ENCODE measurements at regions not wholly inside any gene's neighbourhood (a gene's known extent, or its start where the extent isn't known, plus 50 kb on each side); places are given as distances from the start of the nearest gene placed in this dataset.

DNA sequence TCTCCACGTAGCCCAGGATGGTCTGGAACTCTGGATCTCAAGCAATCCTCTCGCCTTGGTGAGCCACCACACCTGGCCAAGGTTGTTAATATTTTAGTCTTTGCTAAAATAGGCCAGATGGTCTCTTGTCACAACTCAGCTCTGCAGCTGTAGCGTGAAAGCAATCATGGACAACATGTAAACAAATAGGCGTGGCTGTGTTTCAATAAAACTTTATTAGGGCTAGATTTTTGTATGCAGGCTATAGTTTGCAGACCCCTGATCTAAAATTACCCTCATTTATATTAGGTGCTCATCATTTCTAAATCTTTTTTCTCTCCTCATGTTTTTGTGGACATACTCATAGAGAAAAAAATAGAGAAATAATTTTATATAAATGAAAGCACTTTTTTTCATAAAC is 72.1 kb upstream of the SLC28A3 start:
- no peak overlapping the region for H3K4me2 ChIP-seq
- no peaks in the 10 kb centered on the region for H3K4me1 ChIP-seq
- 25% methylated on average over 4 of the region's 4 CpGs for WGBS (ENCODE audit: missing lambda C conversion rate)
- DNase-seq (ENCODE audit: low read depth in 1 of 2, low spot score in 1 of 2): no peak
- no peak for ATAC-seq
- ChIA-PET CTCF (interaction anchor here (2.7 kb wide), 1 partner anchor 16 kb away, joined by 9 read pairs; no protein-coding TSS in a partner anchor), POLR2A (no interaction called here)
- no peak overlapping the region for H3K27ac ChIP-seq
- FAIRE-seq: no peak
- no peak overlapping the region for H3K4me3 ChIP-seq
- H3K9me3 ChIP-seq: no peaks in the 10 kb centered on the region
- TF ChIP-seq JUNB (IDR thresholded peaks at IDR 0.05): no peak
- no peak for TF ChIP-seq CBX2 (IDR thresholded peaks at IDR 0.05; ENCODE audit: borderline replicate concordance, low read depth)
- TF ChIP-seq HOXB5 (CRISPR knock-in tag; IDR thresholded peaks at IDR 0.05): no peak
- TF ChIP-seq CBX8 (IDR thresholded peaks at IDR 0.05): no peak
- TF ChIP-seq PHF8 (IDR thresholded peaks at IDR 0.05; ENCODE audit: borderline replicate concordance, low read depth): no peak
- TF ChIP-seq RCOR1 (IDR thresholded peaks at IDR 0.05; ENCODE audit: low read depth, low read length): no peak
- TF ChIP-seq, protein P1, sequence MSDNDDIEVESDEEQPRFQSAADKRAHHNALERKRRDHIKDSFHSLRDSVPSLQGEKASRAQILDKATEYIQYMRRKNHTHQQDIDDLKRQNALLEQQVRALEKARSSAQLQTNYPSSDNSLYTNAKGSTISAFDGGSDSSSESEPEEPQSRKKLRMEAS (IDR thresholded peaks at IDR 0.05): no peak
- TF ChIP-seq CHD4 (IDR thresholded peaks at IDR 0.05; ENCODE audit: borderline replicate concordance): no peak
- no peak for TF ChIP-seq POLR2AphosphoS2 (conservative IDR thresholded peaks at IDR 0.05; ENCODE audit: low read length)
- no peak for TF ChIP-seq EHF (CRISPR knock-in tag; IDR thresholded peaks at IDR 0.05)
- TF ChIP-seq FOXS1 (CRISPR knock-in tag; IDR thresholded peaks at IDR 0.05): no peak
- TF ChIP-seq, protein P2, sequence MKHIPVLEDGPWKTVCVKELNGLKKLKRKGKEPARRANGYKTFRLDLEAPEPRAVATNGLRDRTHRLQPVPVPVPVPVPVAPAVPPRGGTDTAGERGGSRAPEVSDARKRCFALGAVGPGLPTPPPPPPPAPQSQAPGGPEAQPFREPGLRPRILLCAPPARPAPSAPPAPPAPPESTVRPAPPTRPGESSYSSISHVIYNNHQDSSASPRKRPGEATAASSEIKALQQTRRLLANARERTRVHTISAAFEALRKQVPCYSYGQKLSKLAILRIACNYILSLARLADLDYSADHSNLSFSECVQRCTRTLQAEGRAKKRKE (CRISPR knock-in tag; IDR thresholded peaks at IDR 0.05; ENCODE audit: low read depth): no peak
- no peak for TF ChIP-seq HEYL (CRISPR knock-in tag; IDR thresholded peaks at IDR 0.05)
- TF ChIP-seq HOXB13 (CRISPR knock-in tag; IDR thresholded peaks at IDR 0.05; ENCODE audit: low read depth): no peak

DNA sequence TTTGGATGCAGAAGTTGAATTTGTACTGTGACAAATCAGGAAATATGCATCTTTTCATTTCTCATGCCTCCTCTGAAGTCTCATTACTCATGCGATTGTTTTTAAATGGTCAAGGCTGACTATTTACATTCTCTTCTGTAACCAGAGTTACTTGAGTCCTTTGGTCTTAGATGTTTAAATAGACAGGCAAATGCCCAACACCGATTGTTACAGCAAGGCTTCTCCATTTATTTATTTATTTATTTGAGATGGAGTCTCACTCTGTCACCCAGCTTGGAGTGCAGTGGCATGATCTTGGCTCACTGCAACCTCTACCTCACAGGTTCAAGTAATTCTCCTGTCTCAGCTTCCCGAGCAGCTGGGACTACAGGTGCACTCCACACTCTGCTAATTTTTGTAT is 72.7 kb upstream of the SLC28A3 start:
- ATAC-seq (no peak), FAIRE-seq (no peak), DNase-seq (ENCODE audit: low read depth in 1 of 2, low spot score in 1 of 2) (no peak)
- Histone ChIP-seq H3K4me3 (no peak overlapping the region), H3K9me3 (no peaks in the 10 kb centered on the region), H3K27ac (no peak overlapping the region), H3K4me2 (no peak overlapping the region), H3K4me1 (no peaks in the 10 kb centered on the region)
- no peak for TF ChIP-seq HOXA7 (CRISPR knock-in tag; IDR thresholded peaks at IDR 0.05)
- TF ChIP-seq MAFK (IDR thresholded peaks at IDR 0.05; ENCODE audit: partially characterized antibody): no peak
- TF ChIP-seq, protein P3, sequence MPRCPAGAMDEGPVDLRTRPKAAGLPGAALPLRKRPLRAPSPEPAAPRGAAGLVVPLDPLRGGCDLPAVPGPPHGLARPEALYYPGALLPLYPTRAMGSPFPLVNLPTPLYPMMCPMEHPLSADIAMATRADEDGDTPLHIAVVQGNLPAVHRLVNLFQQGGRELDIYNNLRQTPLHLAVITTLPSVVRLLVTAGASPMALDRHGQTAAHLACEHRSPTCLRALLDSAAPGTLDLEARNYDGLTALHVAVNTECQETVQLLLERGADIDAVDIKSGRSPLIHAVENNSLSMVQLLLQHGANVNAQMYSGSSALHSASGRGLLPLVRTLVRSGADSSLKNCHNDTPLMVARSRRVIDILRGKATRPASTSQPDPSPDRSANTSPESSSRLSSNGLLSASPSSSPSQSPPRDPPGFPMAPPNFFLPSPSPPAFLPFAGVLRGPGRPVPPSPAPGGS (IDR thresholded peaks at IDR 0.05): no peak
- TF ChIP-seq, protein P4, sequence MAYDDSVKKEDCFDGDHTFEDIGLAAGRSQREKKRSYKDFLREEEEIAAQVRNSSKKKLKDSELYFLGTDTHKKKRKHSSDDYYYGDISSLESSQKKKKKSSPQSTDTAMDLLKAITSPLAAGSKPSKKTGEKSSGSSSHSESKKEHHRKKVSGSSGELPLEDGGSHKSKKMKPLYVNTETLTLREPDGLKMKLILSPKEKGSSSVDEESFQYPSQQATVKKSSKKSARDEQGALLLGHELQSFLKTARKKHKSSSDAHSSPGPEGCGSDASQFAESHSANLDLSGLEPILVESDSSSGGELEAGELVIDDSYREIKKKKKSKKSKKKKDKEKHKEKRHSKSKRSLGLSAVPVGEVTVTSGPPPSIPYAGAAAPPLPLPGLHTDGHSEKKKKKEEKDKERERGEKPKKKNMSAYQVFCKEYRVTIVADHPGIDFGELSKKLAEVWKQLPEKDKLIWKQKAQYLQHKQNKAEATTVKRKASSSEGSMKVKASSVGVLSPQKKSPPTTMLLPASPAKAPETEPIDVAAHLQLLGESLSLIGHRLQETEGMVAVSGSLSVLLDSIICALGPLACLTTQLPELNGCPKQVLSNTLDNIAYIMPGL (CRISPR knock-in tag; IDR thresholded peaks at IDR 0.05; ENCODE audit: borderline replicate concordance): no peak
- no peak for TF ChIP-seq FOXS1 (CRISPR knock-in tag; IDR thresholded peaks at IDR 0.05)
- TF ChIP-seq JUN (IDR thresholded peaks at IDR 0.05): no peak
- no peak for TF ChIP-seq EHF (CRISPR knock-in tag; IDR thresholded peaks at IDR 0.05)
- TF ChIP-seq HEYL (CRISPR knock-in tag; IDR thresholded peaks at IDR 0.05): no peak
- TF ChIP-seq NPAS2 (CRISPR knock-in tag; IDR thresholded peaks at IDR 0.05; ENCODE audit: borderline replicate concordance): no peak
- TF ChIP-seq GATA3 (IDR thresholded peaks at IDR 0.05; ENCODE audit: borderline replicate concordance): no peak
- no peak for TF ChIP-seq NR3C1 (IDR thresholded peaks at IDR 0.05)
- TF ChIP-seq, protein P1 (IDR thresholded peaks at IDR 0.05): no peak
- TF ChIP-seq NFE2L2 (conservative IDR thresholded peaks at IDR 0.05; ENCODE audit: low read length): no peak
- ChIA-PET CTCF (no interaction called here), POLR2A (no interaction called here)
- 49% methylated on average over 3 of the region's 3 CpGs for WGBS (ENCODE audit: missing lambda C conversion rate)

Measured in A549 (cell line).